Parathyroid adenoma (tissue), 2 donors: ENCODE measurements at regions not wholly inside any gene's neighbourhood (a gene's known extent, or its start where the extent isn't known, plus 50 kb on each side); places are given as distances from the start of the nearest gene placed in this dataset.

Experiments used
- H2AFZ ChIP-seq: fragments of 300-600 bp; sonication (generic); one replicate; pipeline ENCODE4 v1.7.0; 2017; ENCODE audit warnings: antibody characterized with exemption, mild to moderate bottlenecking
- H3K27ac ChIP-seq: fragments of 300-600 bp; sonication (generic); one replicate; pipeline ENCODE4 v1.7.0; 2017
- H3K27me3 ChIP-seq: fragments of 300-600 bp; sonication (generic); one replicate; pipeline ENCODE4 v1.7.0; 2017; ENCODE audit warnings: low read length; ENCODE audit not compliant: control insufficient read depth, insufficient read depth
- H3K36me3 ChIP-seq: fragments of 300-600 bp; sonication (generic); one replicate; pipeline ENCODE4 v1.7.0; 2017; ENCODE audit warnings: low read length; ENCODE audit not compliant: control insufficient read depth, insufficient read depth
- H3K4me1 ChIP-seq: fragments of 300-600 bp; sonication (generic); one replicate; pipeline ENCODE4 v1.7.0; 2017; ENCODE audit warnings: control low read depth
- H3K4me2 ChIP-seq: fragments of 300-600 bp; sonication (generic); one replicate; pipeline ENCODE4 v1.7.0; 2017; ENCODE audit warnings: low read length
- H3K4me3 ChIP-seq: fragments of 300-600 bp; sonication (generic); one replicate; pipeline ENCODE4 v1.7.0; 2017; ENCODE audit warnings: low read depth, low read length
- H3K79me2 ChIP-seq: fragments of 300-600 bp; sonication (generic); one replicate; pipeline ENCODE4 v1.7.0; 2017; ENCODE audit warnings: control low read depth
- H3K9ac ChIP-seq: fragments of 300-600 bp; sonication (generic); one replicate; pipeline ENCODE4 v1.7.0; 2017; ENCODE audit warnings: mild to moderate bottlenecking
- H3K9me3 ChIP-seq: fragments of 300-600 bp; sonication (generic); one replicate; pipeline ENCODE4 v1.7.0; 2017; ENCODE audit warnings: low read length; ENCODE audit not compliant: control insufficient read depth
- CTCF ChIP-seq: fragments of 300-600 bp; sonication (generic); IDR thresholded peaks from one replicate; pipeline ENCODE4 v1.7.0; 2017; ENCODE audit warnings: antibody characterized with exemption, mild to moderate bottlenecking
- donor health status: primary hyperparathyroidism.

GRCh38 chr10:3310016-3310784, 137.6 kb upstream of the PITRM1 start:
- H3K9me3 ChIP-seq: no peaks in the 10 kb centered on the region
- TF ChIP-seq CTCF: no peak
- no peak overlapping the region for H2AFZ ChIP-seq
- H3K79me2 ChIP-seq: no peaks in the 10 kb centered on the region
- no peak overlapping the region for H3K9ac ChIP-seq
- H3K4me2 ChIP-seq: no peak overlapping the region
- H3K4me3 ChIP-seq: no peak overlapping the region
- no peaks in the 10 kb centered on the region for H3K27me3 ChIP-seq
- no peaks in the 10 kb centered on the region for H3K4me1 ChIP-seq
- H3K27ac ChIP-seq: no peak overlapping the region
- H3K36me3 ChIP-seq: no peaks in the 10 kb centered on the region

GRCh38 chr10:3306050-3306449, 133.5 kb upstream of the PITRM1 start:
- Histone ChIP-seq H3K9ac (no peak overlapping the region), H2AFZ (no peak overlapping the region), H3K4me3 (no peak overlapping the region), H3K27ac (no peak overlapping the region), H3K4me2 (no peak overlapping the region), H3K4me1 (no peaks in the 10 kb centered on the region), H3K27me3 (no peaks in the 10 kb centered on the region), H3K79me2 (no peaks in the 10 kb centered on the region), H3K9me3 (no peaks in the 10 kb centered on the region), H3K36me3 (no peaks in the 10 kb centered on the region)
- no peak for TF ChIP-seq CTCF

DNA sequence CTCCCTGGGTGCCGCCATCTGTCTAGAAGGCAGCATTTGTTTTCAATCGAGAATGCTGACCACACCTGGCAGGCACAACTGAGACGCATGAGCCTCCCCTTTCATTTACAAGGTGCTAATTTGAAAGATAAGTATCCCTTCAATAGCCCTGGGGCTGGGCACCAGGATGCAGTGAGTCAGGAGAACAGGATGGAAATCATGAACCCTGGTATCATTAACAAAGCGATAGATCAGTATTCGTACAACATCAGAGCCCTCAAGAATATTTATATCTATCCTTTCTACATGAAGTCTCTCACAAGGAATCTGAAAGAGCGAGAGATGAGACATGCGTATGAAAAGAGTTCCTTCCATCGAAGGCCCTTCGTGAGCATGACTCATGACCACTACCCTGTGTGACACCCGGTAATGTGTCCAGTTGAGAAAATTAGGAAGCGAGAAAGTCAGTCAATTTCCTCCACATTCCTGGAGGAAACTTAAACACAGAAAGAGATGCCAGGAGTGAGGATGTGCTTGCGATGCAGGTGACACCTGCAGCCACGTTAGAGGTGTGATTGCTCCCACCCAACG, 123.1 kb upstream of the PITRM1 start:
- Histone ChIP-seq H3K79me2 (no peaks in the 10 kb centered on the region), H3K36me3 (no peaks in the 10 kb centered on the region), H3K4me1 (no peaks in the 10 kb centered on the region), H2AFZ (no peak overlapping the region), H3K9ac (no peak overlapping the region), H3K9me3 (no peaks in the 10 kb centered on the region), H3K4me3 (no peak overlapping the region), H3K4me2 (no peak overlapping the region), H3K27me3 (no peaks in the 10 kb centered on the region), H3K27ac (no peak overlapping the region)
- TF ChIP-seq CTCF: no peak

GRCh38 chr10:3294919-3295581, 122.5 kb upstream of the PITRM1 start:
- no peaks in the 10 kb centered on the region for H3K4me1 ChIP-seq
- TF ChIP-seq CTCF: no peak
- H3K9me3 ChIP-seq: no peaks in the 10 kb centered on the region
- H3K79me2 ChIP-seq: no peaks in the 10 kb centered on the region
- H3K36me3 ChIP-seq: no peaks in the 10 kb centered on the region
- H3K27me3 ChIP-seq: no peaks in the 10 kb centered on the region
- no peak overlapping the region for H3K4me3 ChIP-seq
- H3K4me2 ChIP-seq: no peak overlapping the region
- H3K27ac ChIP-seq: no peak overlapping the region
- no peak overlapping the region for H2AFZ ChIP-seq
- no peak overlapping the region for H3K9ac ChIP-seq
